Nephron (organoid): ENCODE measurements at regions not wholly inside any gene's neighbourhood (a gene's known extent, or its start where the extent isn't known, plus 50 kb on each side); places are given as distances from the start of the nearest gene placed in this dataset.

ENCODE experiments used
- H3K27ac Mint-ChIP-seq, 3 experiments: 2 replicates each; pipeline ENCODE4 v1.8.0; 2020; ENCODE audit warnings: mixed read lengths in 3 of 3, mild to moderate bottlenecking in 2 of 3, moderate library complexity in 1 of 3
- H3K27me3 Mint-ChIP-seq: 2 replicates; pipeline ENCODE4 v1.8.0; 2021; ENCODE audit warnings: low read depth, mild to moderate bottlenecking, moderate library complexity, mixed read lengths
- H3K36me3 Mint-ChIP-seq: 2 replicates; pipeline ENCODE4 v1.8.0; 2020; ENCODE audit warnings: low read depth, mixed read lengths
- H3K4me1 Mint-ChIP-seq: 2 replicates; pipeline ENCODE4 v1.8.0; 2020; ENCODE audit warnings: mixed read lengths
- H3K4me3 Mint-ChIP-seq, 3 experiments: 2 replicates each; pipeline ENCODE4 v1.8.0; 2020; ENCODE audit warnings: mild to moderate bottlenecking in 3 of 3, mixed read lengths in 3 of 3, moderate library complexity in 2 of 3
- H3K9me3 Mint-ChIP-seq: 2 replicates; pipeline ENCODE4 v1.8.0; 2020; ENCODE audit warnings: mixed read lengths
- TF ChIP-seq, protein P1 (sequence below), 3 experiments: fragments of 200-600 bp; sonication (generic); IDR thresholded peaks; one replicate each; pipeline ENCODE4 v1.5.0; 2021; ENCODE audit warnings: antibody characterized with exemption in 3 of 3; ENCODE audit not compliant: unreplicated experiment in 3 of 3

DNA sequence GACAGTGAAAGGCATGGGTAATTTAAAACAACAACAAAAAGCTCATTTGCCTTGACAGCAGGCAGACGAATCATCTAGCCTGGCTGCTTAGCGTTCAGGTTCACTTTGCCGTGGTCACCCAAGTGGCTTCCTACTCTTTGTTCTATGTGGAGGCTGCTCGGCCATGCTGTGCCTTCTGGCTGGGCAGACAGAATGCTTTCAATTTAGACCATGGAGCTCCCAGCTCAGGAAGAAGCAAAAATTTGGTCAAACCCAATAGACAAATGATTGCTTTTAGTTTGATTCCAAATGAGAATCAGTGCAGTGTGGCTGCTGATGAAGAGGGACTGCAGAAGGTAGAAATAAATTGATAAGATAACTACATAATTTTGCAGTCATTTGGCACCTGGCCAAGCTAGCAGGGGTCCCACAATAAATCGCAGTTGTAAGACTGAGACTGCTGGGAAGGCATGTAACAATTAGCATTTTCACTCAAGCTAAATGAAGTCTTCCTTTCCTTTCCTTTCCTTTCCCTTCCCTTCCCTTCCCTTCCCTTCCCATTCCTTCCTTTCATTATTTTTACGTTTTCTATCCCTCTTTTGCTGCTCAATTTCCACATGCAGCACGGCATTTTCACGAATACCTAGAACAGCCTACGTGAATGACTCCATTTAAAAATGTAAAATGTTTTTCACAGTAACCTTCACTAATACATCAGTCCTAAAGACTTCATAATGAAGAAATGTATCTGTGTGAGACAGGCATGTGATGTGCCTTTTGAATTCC, 360.4 kb upstream of the TGFBR2 start:
- no peaks in the 10 kb centered on the region for H3K27me3 Mint-ChIP-seq

DNA sequence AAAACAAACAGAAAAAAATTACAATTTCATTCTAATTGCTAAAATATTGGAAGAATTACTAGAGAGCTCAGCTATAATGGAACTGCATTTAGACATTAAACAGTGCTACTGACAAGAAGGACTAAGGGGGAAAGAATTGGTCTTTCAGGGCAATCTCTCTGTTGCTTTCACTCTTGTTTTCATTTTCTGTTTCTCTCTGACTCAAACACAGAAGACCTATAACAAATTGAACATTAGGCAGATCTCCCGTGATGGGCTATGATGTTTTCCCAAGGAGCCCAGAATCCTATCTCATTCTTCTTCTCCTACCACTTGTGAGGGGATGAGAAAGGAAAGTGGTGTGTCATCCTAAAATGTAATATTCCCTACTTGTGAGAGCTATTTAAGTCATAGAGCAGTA, 358.0 kb upstream of the TGFBR2 start:
- Mint-ChIP-seq H3K36me3 (no peaks in the 10 kb centered on the region), H3K4me3 (no peak overlapping the region), H3K27ac (no peak overlapping the region), H3K27me3 (no peaks in the 10 kb centered on the region), H3K4me1 (no peaks in the 10 kb centered on the region), H3K9me3 (peaks cover 7% of the 10 kb centered on the region)
- TF ChIP-seq, protein P1, sequence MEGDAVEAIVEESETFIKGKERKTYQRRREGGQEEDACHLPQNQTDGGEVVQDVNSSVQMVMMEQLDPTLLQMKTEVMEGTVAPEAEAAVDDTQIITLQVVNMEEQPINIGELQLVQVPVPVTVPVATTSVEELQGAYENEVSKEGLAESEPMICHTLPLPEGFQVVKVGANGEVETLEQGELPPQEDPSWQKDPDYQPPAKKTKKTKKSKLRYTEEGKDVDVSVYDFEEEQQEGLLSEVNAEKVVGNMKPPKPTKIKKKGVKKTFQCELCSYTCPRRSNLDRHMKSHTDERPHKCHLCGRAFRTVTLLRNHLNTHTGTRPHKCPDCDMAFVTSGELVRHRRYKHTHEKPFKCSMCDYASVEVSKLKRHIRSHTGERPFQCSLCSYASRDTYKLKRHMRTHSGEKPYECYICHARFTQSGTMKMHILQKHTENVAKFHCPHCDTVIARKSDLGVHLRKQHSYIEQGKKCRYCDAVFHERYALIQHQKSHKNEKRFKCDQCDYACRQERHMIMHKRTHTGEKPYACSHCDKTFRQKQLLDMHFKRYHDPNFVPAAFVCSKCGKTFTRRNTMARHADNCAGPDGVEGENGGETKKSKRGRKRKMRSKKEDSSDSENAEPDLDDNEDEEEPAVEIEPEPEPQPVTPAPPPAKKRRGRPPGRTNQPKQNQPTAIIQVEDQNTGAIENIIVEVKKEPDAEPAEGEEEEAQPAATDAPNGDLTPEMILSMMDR (IDR thresholded peaks at IDR 0.05; ENCODE audit: unreplicated experiment in 3 of 3) = no peak

More for the DNA sequence above, 360.4 kb upstream of the TGFBR2 start:
- Mint-ChIP-seq H3K4me3 (no peak overlapping the region), H3K36me3 (no peaks in the 10 kb centered on the region), H3K9me3 (peaks cover 2% of the 10 kb centered on the region), H3K4me1 (no peaks in the 10 kb centered on the region), H3K27ac (no peak overlapping the region)
- TF ChIP-seq, protein P1 (IDR thresholded peaks at IDR 0.05; ENCODE audit: unreplicated experiment in 3 of 3) = no peak

DNA sequence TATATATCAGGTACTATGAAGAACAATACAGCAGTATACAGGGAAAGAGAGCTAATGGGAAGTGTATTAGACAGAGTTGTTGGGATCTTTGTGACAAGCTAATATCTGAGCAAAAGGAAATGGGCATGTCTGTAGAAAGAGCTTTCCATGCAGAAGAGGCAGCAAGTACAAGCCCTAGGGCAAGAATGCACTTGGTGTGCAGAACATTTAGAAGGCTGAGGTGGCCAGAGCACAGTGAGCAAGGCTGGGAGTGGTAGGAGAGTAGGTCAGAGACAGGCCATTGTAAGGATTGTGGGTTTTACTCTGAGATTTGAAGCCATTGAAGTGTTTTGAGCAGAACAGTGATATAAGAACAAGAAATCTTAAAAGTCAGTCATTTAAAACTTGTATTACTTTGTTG, 353.9 kb upstream of the TGFBR2 start:
- Mint-ChIP-seq H3K27me3 (no peaks in the 10 kb centered on the region), H3K4me1 (peaks cover 5% of the 10 kb centered on the region), H3K9me3 (peaks cover 5% of the 10 kb centered on the region), H3K27ac (no peak overlapping the region), H3K36me3 (no peaks in the 10 kb centered on the region), H3K4me3 (no peak overlapping the region)
- TF ChIP-seq, protein P1 (IDR thresholded peaks at IDR 0.05; ENCODE audit: unreplicated experiment in 3 of 3) = no peak

DNA sequence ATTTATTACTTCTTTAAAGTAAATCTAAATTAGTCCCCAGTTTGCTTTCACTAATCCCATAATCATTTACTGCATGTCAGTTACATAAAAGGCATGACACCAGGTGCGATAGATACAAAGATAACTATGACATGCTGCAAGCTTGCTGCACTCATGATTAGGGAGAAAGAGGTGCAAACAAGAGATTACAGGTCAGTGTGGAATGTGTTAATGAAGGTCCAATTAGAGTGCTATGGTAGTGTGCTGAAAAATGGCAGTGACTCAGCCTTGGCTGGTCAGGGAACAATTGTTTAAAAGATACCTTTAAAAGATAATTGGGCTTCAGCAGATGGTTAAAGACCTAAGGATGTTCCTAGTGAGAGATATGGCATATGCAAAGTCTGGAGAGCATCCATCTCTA, 352.6 kb upstream of the TGFBR2 start:
- no peak overlapping the region for H3K27ac Mint-ChIP-seq
- H3K36me3 Mint-ChIP-seq = no peaks in the 10 kb centered on the region
- no peaks in the 10 kb centered on the region for H3K27me3 Mint-ChIP-seq
- TF ChIP-seq, protein P1 (IDR thresholded peaks at IDR 0.05; ENCODE audit: unreplicated experiment in 3 of 3) = no peak
- H3K4me3 Mint-ChIP-seq = no peak overlapping the region
- peaks cover 5% of the 10 kb centered on the region for H3K9me3 Mint-ChIP-seq
- peaks cover 10% of the 10 kb centered on the region for H3K4me1 Mint-ChIP-seq

DNA sequence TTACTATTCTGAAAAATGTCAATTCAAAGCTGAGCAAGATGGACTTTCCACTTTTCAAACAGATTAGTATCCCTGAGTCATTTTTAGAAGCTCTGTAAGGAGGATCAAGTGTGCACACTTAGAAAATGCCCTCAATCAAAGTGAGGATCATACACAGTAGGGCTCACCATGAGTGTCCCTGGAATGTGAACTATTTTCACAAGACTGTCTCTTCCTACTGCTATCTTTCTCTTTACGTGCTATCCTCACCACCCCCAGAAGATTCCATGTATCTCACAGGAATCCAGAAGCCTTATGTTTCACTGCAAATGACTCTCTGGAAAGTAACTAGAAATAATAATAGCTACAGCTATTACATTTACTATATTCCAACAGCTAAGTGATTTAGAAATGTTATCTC, 349.9 kb upstream of the TGFBR2 start:
- Mint-ChIP-seq H3K36me3 (no peaks in the 10 kb centered on the region), H3K4me3 (no peak overlapping the region), H3K27ac (no peak overlapping the region), H3K9me3 (peaks cover 5% of the 10 kb centered on the region), H3K27me3 (no peaks in the 10 kb centered on the region), H3K4me1 (peaks cover 17% of the 10 kb centered on the region)
- TF ChIP-seq, protein P1 (IDR thresholded peaks at IDR 0.05; ENCODE audit: unreplicated experiment in 3 of 3) = no peak
